ENCODE measurements at regions not wholly inside any gene's neighbourhood (a gene's known extent, or its start where the extent isn't known, plus 50 kb on each side); places are given as distances from the start of the nearest gene placed in this dataset.
A peak's percentile ranks its signal among the peaks of the same experiment; 100 is the strongest.
"Not testable (repeated sequence)": the region's sequence is repeated elsewhere in the genome, so short reads cannot be mapped to it uniquely, and the experiment has no call there.

DNA sequence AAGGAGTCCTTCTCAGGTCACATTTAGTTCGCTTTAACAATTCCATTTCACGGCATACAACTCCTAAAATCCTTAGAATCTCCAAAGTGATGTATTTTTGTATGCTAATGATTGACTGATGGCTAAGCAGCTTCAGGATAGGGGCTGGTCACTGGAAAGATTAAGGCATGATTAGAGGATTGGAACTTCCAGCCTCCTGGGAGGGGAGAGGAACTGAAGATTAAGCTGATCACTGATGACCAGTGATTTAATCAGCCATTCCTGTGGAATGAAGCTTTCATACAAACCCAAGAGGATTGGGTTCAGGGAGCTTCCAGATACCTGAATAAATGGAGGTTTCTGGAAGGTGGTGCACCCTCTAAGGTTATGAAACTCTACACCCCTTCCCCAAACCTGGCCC is 123.9 kb upstream of the CDK13 start:
- DNase-seq = no peak

DNA sequence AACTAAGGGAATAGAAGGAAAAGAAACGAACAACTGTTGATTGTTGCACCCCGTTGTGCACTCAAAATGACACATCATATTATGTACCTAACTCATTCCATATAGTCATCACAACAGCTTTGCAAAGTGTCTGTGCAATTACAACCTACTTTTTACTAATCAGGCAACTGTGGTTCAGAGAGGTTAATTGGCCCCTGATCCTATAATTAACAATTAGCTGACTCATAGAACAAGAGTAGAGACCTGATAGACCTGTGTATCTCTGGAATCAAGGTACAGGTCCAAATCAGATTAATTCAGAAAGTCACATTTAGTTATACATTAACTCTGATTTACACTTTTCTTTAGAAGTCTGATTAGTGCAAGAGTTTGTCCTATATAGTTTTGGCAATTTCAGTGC is 122.5 kb upstream of the CDK13 start:
- no peak for DNase-seq

DNA sequence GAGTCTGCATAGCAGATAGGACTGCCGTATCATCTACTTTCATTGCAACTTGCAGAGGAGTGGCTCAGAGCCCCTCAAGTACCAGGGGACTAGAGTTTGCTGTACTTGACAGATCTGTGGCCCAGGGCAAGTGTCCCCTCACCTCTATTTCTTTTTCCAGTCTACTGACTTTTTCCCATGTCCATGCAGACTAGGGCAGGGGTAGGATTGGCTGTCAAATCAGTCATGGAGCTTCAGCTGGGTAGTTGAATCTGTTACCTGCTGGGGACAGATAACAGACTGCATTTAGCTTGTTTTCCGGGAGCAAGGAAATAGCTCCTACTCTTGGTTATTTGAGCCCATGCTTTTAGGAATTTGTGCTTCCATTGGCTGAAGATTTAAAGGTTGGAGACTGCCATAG is 121.0 kb upstream of the CDK13 start:
- DNase-seq = no peak

DNA sequence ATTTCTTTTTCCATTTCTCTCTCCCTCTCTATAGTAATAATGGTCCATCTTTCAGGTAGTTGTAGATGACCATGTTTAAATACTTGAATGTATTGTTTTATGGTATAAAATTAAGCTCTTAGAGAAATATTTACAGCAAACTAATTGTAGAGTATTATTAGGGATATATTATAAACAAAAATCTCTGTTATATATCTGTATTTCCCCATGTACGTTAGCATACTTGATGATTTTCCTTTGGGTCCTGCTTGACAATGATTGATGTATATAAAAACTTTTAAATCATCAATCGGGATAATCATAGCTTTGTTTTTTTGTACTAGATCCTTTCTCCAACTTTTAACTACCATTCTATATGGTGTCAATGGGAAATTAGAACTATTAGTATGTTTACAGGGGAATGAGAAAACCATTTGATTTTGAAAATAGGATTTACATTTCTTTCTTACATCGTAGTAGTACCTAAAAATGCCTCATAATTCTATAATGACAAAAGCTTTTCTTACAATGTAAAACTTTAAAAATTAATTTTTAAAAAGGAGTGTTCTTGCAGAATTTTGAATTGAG is 117.5 kb upstream of the CDK13 start:
- DNase-seq = no peak

DNA sequence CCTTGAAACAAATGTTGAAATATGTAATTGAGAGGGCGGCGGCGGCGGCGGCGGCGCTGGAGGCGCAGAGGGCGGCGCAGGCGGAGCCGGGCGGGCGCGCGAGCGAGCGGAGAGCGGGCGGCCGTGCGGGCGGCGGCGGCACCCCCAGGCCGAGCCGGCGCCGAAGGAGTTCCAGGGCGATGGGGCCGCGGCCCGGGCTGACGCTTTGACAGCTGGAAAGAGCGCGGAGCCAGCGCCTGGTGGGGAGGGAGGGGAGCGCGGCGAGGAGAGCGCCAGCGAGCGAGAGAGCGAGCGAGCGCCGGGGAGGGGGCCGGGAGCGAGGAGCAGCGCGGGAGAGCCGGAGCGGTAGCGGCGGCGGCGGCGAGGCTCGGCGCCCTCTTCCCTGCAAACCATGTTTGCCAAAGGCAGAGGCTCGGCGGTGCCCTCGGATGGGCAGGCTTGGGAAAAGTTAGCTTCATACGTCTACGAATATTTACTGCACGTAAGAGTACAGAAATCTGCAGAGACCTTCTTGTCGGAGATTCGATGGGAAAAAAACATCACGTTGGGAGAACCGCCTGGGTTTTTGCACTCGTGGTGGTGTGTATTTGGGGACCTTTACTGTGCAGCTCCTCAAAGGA is 116.8 kb upstream of the CDK13 start:
- DNase-seq = peak; percentile 76

DNA sequence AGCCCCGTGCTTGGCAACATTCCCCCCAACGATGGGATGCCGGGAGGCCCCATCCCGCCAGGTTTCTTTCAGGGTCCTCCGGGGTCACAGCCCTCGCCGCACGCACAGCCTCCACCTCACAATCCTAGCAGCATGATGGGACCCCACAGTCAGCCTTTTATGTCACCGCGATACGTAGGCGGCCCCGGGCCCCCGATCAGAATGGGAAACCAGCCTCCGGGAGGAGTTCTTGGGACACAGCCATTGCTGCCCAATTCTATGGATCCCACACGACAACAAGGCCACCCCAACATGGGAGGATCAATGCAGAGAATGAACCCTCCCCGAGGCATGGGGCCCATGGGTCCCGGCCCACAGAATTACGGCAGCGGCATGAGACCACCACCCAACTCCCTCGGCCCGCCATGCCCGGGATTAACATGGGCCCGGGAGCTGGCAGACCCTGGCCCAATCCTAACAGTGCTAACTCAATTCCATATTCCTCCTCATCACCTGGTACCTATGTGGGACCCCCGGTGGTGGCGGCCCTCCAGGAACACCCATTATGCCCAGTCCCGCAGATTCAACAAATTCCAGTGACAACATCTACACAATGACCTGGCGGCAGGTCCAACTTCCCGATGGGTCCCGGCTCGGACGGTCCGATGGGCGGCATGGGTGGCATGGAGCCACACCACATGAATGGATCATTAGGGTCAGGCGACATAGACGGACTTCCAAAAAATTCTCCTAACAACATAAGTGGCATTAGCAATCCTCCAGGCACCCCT is 116.0 kb upstream of the CDK13 start:
- DNase-seq = not testable (repeated sequence)

DNA sequence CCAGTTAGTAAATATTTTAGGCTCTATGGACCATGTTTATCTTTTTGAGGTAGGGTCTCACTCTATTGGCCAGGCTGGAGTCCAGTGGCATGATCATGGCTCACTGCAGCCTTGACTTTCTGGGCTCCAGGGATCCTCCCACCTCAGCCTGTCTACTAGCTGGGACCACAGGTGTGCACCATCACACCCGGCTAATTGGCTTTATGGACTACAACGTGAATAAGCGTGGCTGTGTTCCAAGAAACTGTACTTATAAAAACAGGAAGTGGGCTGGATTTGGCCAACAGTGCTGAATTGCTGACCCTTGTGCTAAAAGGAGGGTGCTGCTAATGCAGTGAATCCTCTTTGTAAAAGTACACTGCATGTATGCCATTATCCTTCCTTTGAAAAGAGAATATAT is 111.7 kb upstream of the CDK13 start:
- DNase-seq = no peak

DNA sequence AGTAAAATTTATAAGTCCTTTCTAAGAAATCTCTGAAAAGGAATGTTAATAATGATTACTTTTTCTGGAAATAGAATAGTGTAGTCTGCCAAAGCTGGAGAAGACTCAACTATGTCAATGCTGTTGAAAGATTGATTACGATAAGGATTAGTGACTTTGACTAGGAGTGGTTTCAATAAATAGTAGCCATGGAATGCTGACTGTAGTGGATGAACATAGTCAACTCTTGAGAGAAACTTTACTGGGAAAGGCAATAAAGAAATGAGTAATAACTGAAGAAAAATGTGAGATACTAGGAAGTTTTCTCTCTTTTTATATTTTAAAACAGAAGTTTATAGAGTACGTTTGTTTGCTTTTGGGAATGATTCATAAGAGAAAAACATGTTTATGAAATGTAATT is 105.0 kb upstream of the CDK13 start:
- no peak for DNase-seq

DNA sequence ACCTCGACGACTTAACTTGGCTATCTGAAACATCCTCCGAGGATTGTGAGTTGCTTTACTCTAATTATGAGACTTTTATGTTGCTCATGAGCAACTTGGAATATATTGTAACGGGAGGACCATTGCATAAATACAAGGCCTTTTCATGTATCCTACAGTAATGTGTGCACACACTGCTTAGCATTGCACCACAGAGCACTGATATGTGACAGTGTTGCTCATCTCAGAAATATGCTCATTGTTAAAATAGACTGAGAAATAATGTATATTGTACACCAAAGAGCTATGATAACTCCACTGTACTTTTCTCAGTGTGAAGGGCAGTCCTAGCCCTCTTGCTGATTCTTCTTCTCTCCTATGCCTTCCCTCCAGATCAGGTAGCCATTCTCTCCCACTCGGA is 102.8 kb upstream of the CDK13 start:
- DNase-seq = no peak

DNA sequence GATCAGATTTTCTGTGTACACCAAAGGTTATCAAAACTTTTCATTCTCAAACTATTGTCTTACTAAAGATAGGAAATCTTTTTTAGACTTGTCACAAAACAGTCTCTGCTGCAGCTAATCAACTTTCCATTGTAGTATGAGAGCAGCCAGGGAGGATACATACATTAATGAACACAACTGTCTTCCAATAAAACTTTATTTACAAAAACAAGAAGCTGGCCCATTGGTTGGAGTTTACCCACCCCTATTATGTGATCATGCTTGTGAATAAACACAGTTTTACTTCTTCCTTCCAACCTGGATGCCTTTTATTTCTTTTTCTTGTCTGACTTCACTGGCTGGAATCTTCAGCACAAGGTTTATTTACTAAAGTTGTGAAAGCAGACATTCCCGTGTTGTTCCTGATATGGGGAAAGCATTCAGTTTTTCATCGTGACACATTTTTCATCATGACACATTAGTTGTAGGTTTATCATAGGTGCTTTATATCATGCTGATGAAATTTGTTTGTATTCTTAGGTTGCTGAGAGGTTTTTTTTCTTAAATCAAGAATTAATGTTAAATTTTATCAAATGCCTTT is 98.5 kb upstream of the CDK13 start:
- no peak for DNase-seq

DNA sequence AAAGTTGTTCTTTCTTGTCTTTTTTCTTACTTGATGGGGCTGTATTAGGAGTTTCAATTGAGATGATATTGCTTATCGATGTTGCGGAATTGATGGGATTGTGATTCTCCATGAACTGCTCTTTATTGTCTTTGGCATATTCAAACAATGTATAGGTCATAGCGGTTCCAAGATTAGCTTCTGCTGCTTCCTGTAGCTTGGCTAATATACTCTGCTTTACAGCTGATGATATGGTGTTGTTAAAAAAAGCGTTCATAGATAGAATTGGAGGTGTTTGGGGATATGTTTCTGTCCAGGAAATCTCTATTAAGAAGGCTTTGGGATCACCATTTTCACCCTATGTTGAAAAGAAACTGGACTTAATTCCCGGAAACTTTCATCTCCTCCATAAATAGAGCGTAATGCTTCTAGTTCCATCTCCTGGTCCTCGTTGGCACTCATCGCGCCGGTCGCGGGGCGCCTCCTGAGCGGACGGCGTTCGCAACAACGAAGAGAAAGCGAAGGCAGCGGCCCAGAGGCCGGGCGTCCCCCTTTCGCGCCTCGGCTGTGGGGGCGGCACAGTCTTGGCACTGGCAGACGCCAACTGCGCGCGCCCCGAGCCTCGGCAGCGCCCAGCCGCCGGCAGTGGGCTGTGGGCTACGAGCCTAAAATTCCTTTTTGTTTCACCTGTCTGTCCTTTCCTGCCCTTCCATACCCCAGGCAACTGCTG is 95.3 kb upstream of the CDK13 start:
- not testable (repeated sequence) for DNase-seq

DNA sequence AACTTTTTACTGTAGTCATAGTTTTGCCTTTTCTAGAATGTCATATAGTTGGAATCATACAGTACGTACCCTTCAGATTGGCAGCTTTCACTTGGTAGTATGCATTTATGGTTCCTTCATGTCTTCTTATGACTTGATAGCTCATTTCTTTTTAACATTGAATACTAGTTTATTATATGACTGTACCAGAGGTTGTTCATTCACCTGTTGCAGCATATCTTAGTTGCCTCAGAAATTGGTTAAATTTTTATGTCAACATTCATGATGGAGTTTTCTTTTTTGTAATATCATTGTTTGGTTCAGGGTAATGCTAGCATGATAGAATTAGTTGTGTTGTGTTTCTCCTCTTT is 94.8 kb upstream of the CDK13 start:
- DNase-seq = no peak

DNA sequence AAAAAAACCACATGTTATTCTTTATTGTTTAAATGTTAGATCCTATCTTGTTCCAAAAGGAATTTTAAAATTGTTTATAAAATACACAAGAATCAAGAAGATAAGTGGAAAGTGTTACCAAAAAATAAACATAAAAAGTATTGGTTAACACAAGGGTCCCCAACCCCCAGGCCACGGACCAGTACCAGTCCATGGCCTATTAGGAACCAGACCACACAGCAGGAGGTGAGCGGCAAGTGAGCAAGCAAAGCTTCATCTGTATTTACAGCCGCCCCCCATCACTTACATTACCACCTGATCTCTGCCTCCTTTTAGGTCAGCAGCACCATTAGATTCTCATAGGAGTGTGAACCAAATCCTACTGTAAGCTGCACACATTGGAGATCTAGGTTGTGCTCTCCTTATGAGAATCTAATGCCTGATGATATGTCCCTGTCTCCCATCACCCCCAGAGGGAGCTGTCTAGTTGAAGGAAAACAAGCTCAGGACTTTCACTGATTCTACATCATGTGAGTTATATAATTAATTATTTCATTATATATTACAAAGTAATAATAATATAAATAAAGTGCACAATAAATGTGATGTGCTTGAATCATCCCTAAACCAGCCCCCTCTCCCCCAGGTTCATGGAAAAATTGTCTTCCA is 86.3 kb upstream of the CDK13 start:
- not testable (repeated sequence) for DNase-seq

DNA sequence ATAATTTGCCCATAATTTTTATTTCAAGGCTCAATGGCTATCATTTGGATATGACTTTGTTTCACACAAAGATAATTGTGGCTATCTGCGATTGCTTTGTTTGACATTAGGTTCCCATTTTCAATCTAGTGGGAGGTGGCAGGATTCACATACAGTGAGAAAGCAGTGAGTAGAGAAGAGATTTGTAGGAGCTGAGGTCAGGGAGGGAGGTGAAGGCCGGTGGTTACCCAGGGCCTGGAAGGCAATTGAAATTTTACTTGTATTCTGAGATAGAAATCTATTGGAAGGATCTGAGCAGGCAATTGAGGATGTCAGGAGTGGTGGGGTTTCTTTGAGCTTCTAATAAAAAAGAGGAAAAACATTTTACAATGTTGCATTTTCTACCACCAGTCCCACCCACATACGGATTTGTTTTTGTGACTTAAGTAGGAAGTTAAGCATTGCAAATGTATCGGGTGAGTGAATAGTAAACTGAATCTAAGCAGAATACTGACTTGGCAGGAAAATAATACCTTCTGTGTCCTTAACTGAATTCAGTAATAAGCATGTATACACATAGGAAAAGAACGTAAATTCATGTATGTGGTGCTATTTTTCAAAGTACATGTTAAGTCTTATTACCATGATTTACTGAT is 80.1 kb upstream of the CDK13 start:
- not testable (repeated sequence) for DNase-seq

DNA sequence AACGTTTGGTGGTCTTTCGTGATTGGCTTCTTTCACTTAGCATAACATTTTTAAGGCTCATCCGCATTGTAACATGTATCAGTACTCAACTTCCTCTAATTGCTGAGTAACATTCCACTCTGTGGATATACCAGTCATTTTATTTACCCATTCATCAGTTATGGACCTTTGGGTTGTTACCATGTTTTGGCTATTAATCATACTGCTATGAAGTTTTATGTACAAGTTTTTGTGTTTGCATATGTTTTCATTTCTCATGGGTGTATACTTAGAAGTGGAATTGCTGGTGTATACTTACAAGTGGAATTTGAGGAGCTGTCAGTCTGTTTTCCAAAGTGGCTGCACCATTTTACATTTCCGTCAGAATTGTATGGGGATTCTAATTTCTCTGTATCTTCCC is 78.4 kb upstream of the CDK13 start:
- not testable (repeated sequence) for DNase-seq

DNA sequence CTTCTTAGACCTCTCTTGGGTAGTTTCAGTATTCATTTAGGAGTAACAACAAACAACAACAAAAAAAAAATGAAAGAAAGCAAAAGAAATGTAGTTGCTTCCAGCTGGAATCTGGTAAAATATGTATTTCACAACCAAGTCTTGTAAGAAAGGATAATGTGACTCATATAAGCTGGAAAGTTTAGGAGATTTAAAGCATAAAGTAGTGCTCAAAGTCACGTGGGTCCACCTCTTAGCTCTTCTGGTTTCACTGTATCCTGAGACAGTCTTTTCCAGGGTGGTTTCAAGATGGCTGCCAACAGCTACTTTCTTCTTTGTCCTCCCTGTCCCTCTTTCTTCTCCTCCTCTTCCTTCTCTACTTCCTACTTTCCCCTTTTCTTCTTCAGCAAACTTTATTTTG is 69.5 kb upstream of the CDK13 start:
- DNase-seq = no peak

DNA sequence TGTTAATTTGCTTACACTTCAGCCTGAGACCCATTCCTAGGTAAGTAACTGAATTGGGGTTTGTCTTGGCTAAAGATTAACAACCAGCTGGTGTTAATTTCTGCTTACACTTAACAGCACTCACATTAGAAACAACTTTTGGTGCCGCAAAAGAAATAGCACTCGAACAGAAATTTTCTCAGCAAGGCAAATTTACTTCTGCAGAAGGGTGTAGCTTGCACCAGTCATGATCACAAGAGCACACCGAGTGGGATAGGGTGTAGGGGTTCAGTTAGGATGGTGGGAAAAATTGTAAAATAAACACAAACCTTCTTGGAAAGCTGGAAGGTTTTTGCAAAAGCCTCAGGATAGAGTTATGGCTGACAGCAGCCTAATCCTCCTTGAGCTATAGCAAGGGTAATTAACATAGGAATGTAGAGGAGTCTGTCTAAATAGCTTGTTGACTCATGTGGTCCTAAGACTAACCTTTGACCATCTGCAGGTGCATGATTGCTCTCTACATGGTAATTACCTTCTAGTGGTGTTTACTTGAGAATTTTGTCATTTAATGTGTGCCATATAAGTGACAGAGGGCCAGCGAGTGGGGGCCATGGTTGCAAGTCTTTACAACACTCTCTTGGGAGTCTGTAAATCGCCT is 67.8 kb upstream of the CDK13 start:
- DNase-seq = no peak

DNA sequence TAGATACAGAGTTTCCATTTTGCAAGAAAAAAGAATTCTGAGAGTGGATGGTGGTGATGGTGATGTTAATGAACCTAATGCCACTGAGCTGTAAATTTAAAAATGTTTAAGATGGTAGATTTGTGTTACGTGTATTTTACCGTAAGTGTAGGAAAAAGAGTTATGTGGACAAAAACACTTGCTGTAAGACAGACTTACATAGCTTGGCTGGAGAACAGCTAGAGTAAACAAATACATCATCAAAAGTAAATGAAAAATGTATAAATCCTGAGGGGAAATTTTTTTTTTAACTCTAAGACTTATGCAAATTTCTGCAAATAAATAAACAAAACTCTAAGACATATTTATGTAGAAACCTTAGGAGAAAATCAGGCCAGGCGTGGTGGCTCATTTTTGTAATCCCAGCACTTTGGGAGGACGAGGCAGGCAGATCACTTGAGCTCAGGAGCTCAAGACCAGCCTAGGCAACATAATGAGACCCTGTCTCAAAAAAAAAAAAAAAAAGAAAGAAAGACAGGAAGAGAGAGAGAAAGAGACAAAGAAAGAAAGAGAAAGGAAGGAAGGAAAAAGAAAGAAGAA is 66.2 kb upstream of the CDK13 start:
- no peak for DNase-seq

DNA sequence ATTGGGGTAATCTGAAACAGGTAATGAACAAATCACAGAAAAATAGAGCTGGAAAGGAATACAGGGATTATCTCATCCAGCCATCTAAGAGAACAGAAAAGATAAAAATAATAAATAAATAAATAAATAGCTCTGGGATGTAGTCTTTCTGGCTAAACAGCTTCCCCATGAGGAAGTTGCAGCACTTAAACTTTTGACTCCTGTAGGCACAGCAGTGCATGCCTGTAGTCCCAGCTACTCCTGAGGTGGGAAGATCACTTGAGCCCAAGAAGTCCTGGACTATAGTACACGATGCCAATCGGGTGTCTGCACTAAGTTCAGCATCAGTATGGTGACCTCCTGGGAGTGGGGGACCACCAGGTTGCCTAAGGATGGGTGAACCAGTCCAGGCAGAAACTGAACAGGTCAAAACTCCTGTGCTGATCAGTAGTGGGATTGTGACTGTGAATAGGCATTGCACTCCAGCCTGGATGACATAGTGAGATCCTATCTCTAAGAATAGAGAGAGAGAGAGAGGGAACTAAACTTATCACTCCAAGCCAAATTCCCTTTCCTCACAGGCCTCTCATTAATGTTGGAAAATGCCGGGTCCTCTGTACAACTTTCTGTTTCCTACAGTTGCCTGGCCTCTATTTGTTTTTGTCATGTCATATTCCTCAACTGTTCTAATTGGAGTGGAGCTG is 61.7 kb upstream of the CDK13 start:
- no peak for DNase-seq

DNA sequence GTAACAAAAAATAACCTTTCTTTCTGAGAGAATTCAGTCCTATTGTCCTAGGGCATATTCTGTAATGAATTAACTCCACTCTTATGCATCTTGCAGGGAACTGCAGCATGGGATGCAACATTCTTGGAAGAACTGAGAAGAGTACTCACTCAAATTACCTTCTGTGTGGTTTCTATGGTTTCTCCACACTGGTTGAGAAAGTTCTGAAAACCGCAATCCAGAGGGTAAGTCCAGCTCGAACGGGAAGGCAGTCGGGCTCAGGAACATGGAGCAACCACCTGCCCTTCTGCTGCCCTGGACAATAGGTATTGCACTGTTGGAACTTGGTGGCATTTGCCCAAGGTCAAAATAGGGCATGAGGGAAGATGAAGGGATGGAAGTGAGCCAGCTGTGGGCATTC is 59.6 kb upstream of the CDK13 start:
- no peak for DNase-seq

DNA sequence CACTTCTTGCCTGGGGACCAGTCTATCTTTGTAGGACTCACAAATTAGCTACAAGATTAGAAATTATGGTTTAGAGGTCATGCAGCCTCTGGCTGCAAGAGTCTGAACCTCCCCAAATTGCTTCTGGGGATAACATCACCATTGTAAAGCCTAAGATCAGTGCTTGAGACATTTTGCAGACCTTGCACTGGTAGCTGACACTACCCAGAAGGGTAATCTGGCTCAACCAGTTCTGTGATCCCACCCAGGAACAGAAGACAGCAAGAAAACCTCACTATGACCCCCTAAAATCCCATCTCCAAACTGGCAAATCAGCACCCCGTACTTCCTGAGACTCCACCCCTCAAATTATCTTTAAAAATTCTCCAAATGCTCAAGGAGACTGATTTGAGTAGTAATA is 58.2 kb upstream of the CDK13 start:
- no peak for DNase-seq
